H9 (cell line): ENCODE measurements at regions not wholly inside any gene's neighbourhood (a gene's known extent, or its start where the extent isn't known, plus 50 kb on each side); places are given as distances from the start of the nearest gene placed in this dataset.

Source experiments
- DNase-seq: peaks from one replicate; pipeline ENCODE4 v3.0.0-alpha.2; 2017
- H2AFZ ChIP-seq: one replicate; pipeline ENCODE4 v1.6.1; 2013; ENCODE audit warnings: mild to moderate bottlenecking, low read length, control low read depth, moderate library complexity
- H2AK5ac ChIP-seq: 2 replicates; pipeline ENCODE4 v1.6.1; 2013; ENCODE audit warnings: low read length, control low read depth, mixed read lengths; ENCODE audit not compliant: insufficient read length
- H2BK120ac ChIP-seq: one replicate; pipeline ENCODE4 v1.6.1; 2013; ENCODE audit warnings: low read depth, mild to moderate bottlenecking, low read length, control low read depth, inconsistent platforms; ENCODE audit not compliant: poor library complexity, severe bottlenecking
- H2BK12ac ChIP-seq: 2 replicates; pipeline ENCODE4 v1.6.1; 2013; ENCODE audit warnings: low read length, control low read depth, mixed read lengths, low read depth; ENCODE audit not compliant: insufficient read length
- H2BK15ac ChIP-seq: 2 replicates; pipeline ENCODE4 v1.6.1; 2013; ENCODE audit warnings: low read depth, low read length, control low read depth
- H2BK20ac ChIP-seq: one replicate; pipeline ENCODE4 v1.6.1; 2013; ENCODE audit warnings: low read depth, mild to moderate bottlenecking, low read length, control low read depth, inconsistent platforms; ENCODE audit not compliant: poor library complexity, severe bottlenecking
- H2BK5ac ChIP-seq: 2 replicates; pipeline ENCODE4 v1.6.1; 2013; ENCODE audit warnings: low read length, control low read depth, mixed read lengths; ENCODE audit not compliant: insufficient read length
- H3K14ac ChIP-seq: 2 replicates; pipeline ENCODE4 v1.6.1; 2013; ENCODE audit warnings: low read length, control low read depth; ENCODE audit not compliant: insufficient read depth
- H3K18ac ChIP-seq: 2 replicates; pipeline ENCODE4 v1.6.1; 2013; ENCODE audit warnings: low read depth, mild to moderate bottlenecking, mixed read lengths, low read length, control low read depth; ENCODE audit not compliant: insufficient read length
- H3K23ac ChIP-seq: 2 replicates; pipeline ENCODE4 v1.6.1; 2013; ENCODE audit warnings: low read length, control low read depth, mixed read lengths, low read depth; ENCODE audit not compliant: insufficient read length
- H3K23me2 ChIP-seq: 2 replicates; pipeline ENCODE4 v1.6.1; 2013; ENCODE audit warnings: low read depth, mild to moderate bottlenecking, mixed read lengths, low read length, control low read depth; ENCODE audit not compliant: insufficient read length, poor library complexity, severe bottlenecking
- H3K27ac ChIP-seq: 2 replicates; pipeline ENCODE4 v1.5.1; 2013; ENCODE audit warnings: low read length, control low read depth, mixed read lengths, low read depth; ENCODE audit not compliant: insufficient read length
- H3K27me3 ChIP-seq: 2 replicates; pipeline ENCODE4 v1.6.1; 2013; ENCODE audit warnings: low read length, control low read depth, inconsistent platforms; ENCODE audit not compliant: insufficient read depth
- H3K4ac ChIP-seq: 2 replicates; pipeline ENCODE4 v1.6.1; 2013; ENCODE audit warnings: low read depth, mild to moderate bottlenecking, control low read depth, inconsistent platforms, low read length, moderate library complexity
- H3K4me1 ChIP-seq: 2 replicates; pipeline ENCODE4 v1.6.1; 2013; ENCODE audit warnings: low read length, control low read depth, inconsistent platforms; ENCODE audit not compliant: insufficient read depth
- H3K4me2 ChIP-seq: 2 replicates; pipeline ENCODE4 v1.6.1; 2013; ENCODE audit warnings: low read length, control low read depth, mixed read lengths; ENCODE audit not compliant: insufficient read length, insufficient read depth
- H3K56ac ChIP-seq: 2 replicates; pipeline ENCODE4 v1.6.1; 2013; ENCODE audit warnings: low read depth, mild to moderate bottlenecking, mixed read lengths, low read length, control low read depth; ENCODE audit not compliant: insufficient read length
- H3K79me1 ChIP-seq: 2 replicates; pipeline ENCODE4 v1.6.1; 2013; ENCODE audit warnings: low read depth, mild to moderate bottlenecking, moderate library complexity, low read length, control low read depth, inconsistent platforms; ENCODE audit not compliant: insufficient read depth, poor library complexity, severe bottlenecking
- H3K79me2 ChIP-seq: 2 replicates; pipeline ENCODE4 v1.6.1; 2013; ENCODE audit warnings: low read length, control low read depth, inconsistent platforms; ENCODE audit not compliant: insufficient read depth
- H3K9ac ChIP-seq: 2 replicates; pipeline ENCODE4 v1.6.1; 2013; ENCODE audit warnings: low read length, control low read depth, mixed read lengths; ENCODE audit not compliant: insufficient read length; ENCODE audit errors: extremely low read depth
- H3K9me3 ChIP-seq: one replicate; pipeline ENCODE4 v1.6.1; 2013; ENCODE audit warnings: low read depth, low read length, inconsistent platforms; ENCODE audit not compliant: control insufficient read depth
- H3T11ph ChIP-seq: one replicate; pipeline ENCODE4 v1.6.1; 2013; ENCODE audit warnings: mild to moderate bottlenecking, low read length, control low read depth, inconsistent platforms
- H4K20me1 ChIP-seq: one replicate; pipeline ENCODE4 v1.6.1; 2013; ENCODE audit not compliant: control insufficient read depth, insufficient read length, insufficient read depth
- H4K5ac ChIP-seq: 2 replicates; pipeline ENCODE4 v1.6.1; 2013; ENCODE audit warnings: low read depth, mild to moderate bottlenecking, mixed read lengths, low read length, control low read depth; ENCODE audit not compliant: insufficient read length
- H4K8ac ChIP-seq: replicated peaks from 2 replicates; pipeline ENCODE4 v1.6.1; 2013; ENCODE audit warnings: low read length, control low read depth, mixed read lengths, low read depth; ENCODE audit not compliant: insufficient read length
- H4K91ac ChIP-seq: 2 replicates; pipeline ENCODE4 v1.6.1; 2013; ENCODE audit warnings: low read depth, mild to moderate bottlenecking, moderate library complexity, mixed read lengths, low read length, control low read depth; ENCODE audit not compliant: insufficient read length
- H3K27ac Mint-ChIP-seq, 3 experiments: 2 replicates in 2 of 3; 3 replicates in 1 of 3; pipeline ENCODE4 v1.8.0; 2020 to 2021; ENCODE audit warnings: mixed read lengths in 3 of 3, mild to moderate bottlenecking in 1 of 3, moderate library complexity in 1 of 3
- H3K27me3 Mint-ChIP-seq: 2 replicates; pipeline ENCODE4 v1.8.0; 2021; ENCODE audit warnings: low read depth, mild to moderate bottlenecking, moderate library complexity, mixed read lengths
- H3K36me3 Mint-ChIP-seq, 3 experiments: 2 replicates in 2 of 3; 3 replicates in 1 of 3; pipeline ENCODE4 v1.8.0; 2020 to 2021; ENCODE audit warnings: low read depth in 3 of 3, mixed read lengths in 3 of 3; ENCODE audit not compliant: insufficient read depth in 1 of 3
- H3K4me1 Mint-ChIP-seq, 2 experiments: 2 replicates each; pipeline ENCODE4 v1.8.0; 2020; ENCODE audit warnings: mixed read lengths in 2 of 2
- H3K4me3 Mint-ChIP-seq, 2 experiments: 2 replicates in 1 of 2; 3 replicates in 1 of 2; pipeline ENCODE4 v1.8.0; 2020 to 2021; ENCODE audit warnings: mild to moderate bottlenecking in 2 of 2, mixed read lengths in 2 of 2, moderate library complexity in 1 of 2
- H3K9me3 Mint-ChIP-seq, 2 experiments: 2 replicates in 1 of 2; 3 replicates in 1 of 2; pipeline ENCODE4 v1.8.0; 2020; ENCODE audit warnings: mild to moderate bottlenecking in 2 of 2, mixed read lengths in 2 of 2, moderate library complexity in 1 of 2
- CTCF ChIP-seq: fragments of 200-600 bp; sonication (generic); conservative IDR thresholded peaks from 3 replicates; pipeline ENCODE4 v1.8.0; 2021; ENCODE audit warnings: antibody characterized with exemption, mild to moderate bottlenecking
- WGBS: extraction: QIAGEN DNeasy Blood & Tissue Kit; methylation state at CpG from one replicate; pipeline ENCODE4 v1.1.7; 2013; ENCODE audit warnings: missing lambda C conversion rate, low lambda C conversion rate, mixed read lengths; ENCODE audit not compliant: insufficient read length; ENCODE audit errors: extremely low coverage; 5-methylcytosine and 5-hydroxymethylcytosine counted together

- no peak overlapping the region for H3K4ac ChIP-seq
- Mint-ChIP-seq H3K36me3 (no peaks in the 10 kb centered on the region), H3K27me3 (peaks cover 4% of the 10 kb centered on the region; the same call in 1 of the 2 replicates), H3K27ac (no peak overlapping the region; a peak in 1 of 7 replicates), H3K4me1 (peaks cover 0 to 25% of the 10 kb centered on the region in 2 experiments; a peak in 2 of 4 replicates), H3K4me3 (no peak overlapping the region), H3K9me3 (no peaks in the 10 kb centered on the region; a peak in 2 of 5 replicates)
- H2AFZ ChIP-seq: no peak overlapping the region
- H3T11ph ChIP-seq: no peak overlapping the region
- H3K4me2 ChIP-seq: no peak overlapping the region
- no peak overlapping the region for H3K14ac ChIP-seq
- no peak overlapping the region for H4K91ac ChIP-seq
- no peak overlapping the region for H2BK15ac ChIP-seq
- H3K9ac ChIP-seq: no peak overlapping the region
- no peak overlapping the region for H2BK120ac ChIP-seq
- H4K20me1 ChIP-seq: no peaks in the 10 kb centered on the region
- H3K9me3 ChIP-seq: no peaks in the 10 kb centered on the region
- no peak for TF ChIP-seq CTCF
- H2AK5ac ChIP-seq: no peak overlapping the region
- H3K23me2 ChIP-seq: no peaks in the 10 kb centered on the region
- no peak overlapping the region for H3K23ac ChIP-seq
- WGBS: no CpG with 5 or more reads among the region's 4 CpGs
- H2BK5ac ChIP-seq: no peak overlapping the region
- no peaks in the 10 kb centered on the region for H3K79me2 ChIP-seq
- H3K27me3 ChIP-seq: no peaks in the 10 kb centered on the region
- H2BK20ac ChIP-seq: no peak overlapping the region
- H4K5ac ChIP-seq: no peak overlapping the region
- H3K27ac ChIP-seq: no peak overlapping the region
- H3K56ac ChIP-seq: no peak overlapping the region
- no peak overlapping the region for H3K18ac ChIP-seq
- H3K79me1 ChIP-seq: no peaks in the 10 kb centered on the region
- no peak overlapping the region for H4K8ac ChIP-seq
- H3K4me1 ChIP-seq: no peaks in the 10 kb centered on the region
- no peak overlapping the region for H2BK12ac ChIP-seq
- no peak for DNase-seq
Observed at GRCh38 chr10:78165172-78165571, 131.5 kb downstream of the RPS24 start.
